ENCODE measurements at regions not wholly inside any gene's neighbourhood (a gene's known extent, or its start where the extent isn't known, plus 50 kb on each side); places are given as distances from the start of the nearest gene placed in this dataset.

GRCh38 chr13:82827724-82828123 is 1054.5 kb downstream of the SLITRK1 start:
- DNase-seq (ENCODE audit: low read depth in 2 of 2), result no peak

- DNase-seq (ENCODE audit: low read depth in 2 of 2), result no peak
These were observed 1059.3 kb downstream of the SLITRK1 start for GRCh38 chr13:82822935-82823334.

GRCh38 chr13:82817133-82817532 is 1065.1 kb downstream of the SLITRK1 start:
- no peak for DNase-seq (ENCODE audit: low read depth in 2 of 2)

- no peak for DNase-seq (ENCODE audit: low read depth in 2 of 2)
These were observed 1066.5 kb downstream of the SLITRK1 start for GRCh38 chr13:82815791-82816190.

- no peak for DNase-seq (ENCODE audit: low read depth in 2 of 2)
These were observed 1078.9 kb downstream of the SLITRK1 start for GRCh38 chr13:82803341-82803740.

GRCh38 chr13:82802528-82802927 is 1079.7 kb downstream of the SLITRK1 start:
- no peak for DNase-seq (ENCODE audit: low read depth in 2 of 2)

- no peak for DNase-seq (ENCODE audit: low read depth in 2 of 2)
These were observed 1081.9 kb downstream of the SLITRK1 start for GRCh38 chr13:82800391-82800790.

GRCh38 chr13:82797876-82798275 is 1084.4 kb downstream of the SLITRK1 start:
- DNase-seq (ENCODE audit: low read depth in 2 of 2), result no peak

GRCh38 chr13:82791035-82791434 is 1091.2 kb downstream of the SLITRK1 start:
- DNase-seq (ENCODE audit: low read depth in 2 of 2), result no peak

GRCh38 chr13:82772816-82773215 is 1109.5 kb downstream of the SLITRK1 start:
- DNase-seq (ENCODE audit: low read depth in 2 of 2), result no peak

GRCh38 chr13:82766732-82767321 is 1115.4 kb downstream of the SLITRK1 start:
- no peak for DNase-seq (ENCODE audit: low read depth in 2 of 2)

GRCh38 chr13:82758044-82758443 is 1124.2 kb downstream of the SLITRK1 start:
- peak in 1 of 2 donors; percentile 26 for DNase-seq (ENCODE audit: low read depth in 2 of 2)

- no peak for DNase-seq (ENCODE audit: low read depth in 2 of 2)
These were observed 1131.1 kb downstream of the SLITRK1 start for GRCh38 chr13:82751206-82751605.

GRCh38 chr13:82749551-82749950 is 1132.7 kb downstream of the SLITRK1 start:
- no peak for DNase-seq (ENCODE audit: low read depth in 2 of 2)

GRCh38 chr13:82747958-82748357 is 1134.3 kb downstream of the SLITRK1 start:
- no peak for DNase-seq (ENCODE audit: low read depth in 2 of 2)

- no peak for DNase-seq (ENCODE audit: low read depth in 2 of 2)
These were observed 1135.0 kb downstream of the SLITRK1 start for GRCh38 chr13:82747291-82747690.

- DNase-seq (ENCODE audit: low read depth in 2 of 2), result no peak
These were observed 1141.8 kb downstream of the SLITRK1 start for GRCh38 chr13:82740442-82740841.

GRCh38 chr13:82739881-82740280 is 1142.4 kb downstream of the SLITRK1 start:
- DNase-seq (ENCODE audit: low read depth in 2 of 2), result no peak

- no peak for DNase-seq (ENCODE audit: low read depth in 2 of 2)
These were observed 1152.9 kb downstream of the SLITRK1 start for GRCh38 chr13:82729401-82729800.

GRCh38 chr13:82720986-82721385 is 1161.3 kb downstream of the SLITRK1 start:
- DNase-seq (ENCODE audit: low read depth in 2 of 2), result no peak

GRCh38 chr13:82719987-82720386 is 1162.3 kb downstream of the SLITRK1 start:
- no peak for DNase-seq (ENCODE audit: low read depth in 2 of 2)

- peak; percentile 0 to 49 for DNase-seq (ENCODE audit: low read depth in 2 of 2)
These were observed 1165.0 kb downstream of the SLITRK1 start for GRCh38 chr13:82717249-82717648.

- no peak for DNase-seq (ENCODE audit: low read depth in 2 of 2)
These were observed 1168.4 kb downstream of the SLITRK1 start for GRCh38 chr13:82713687-82714405.
